ENCODE measurements at regions not wholly inside any gene's neighbourhood (a gene's known extent, or its start where the extent isn't known, plus 50 kb on each side); places are given as distances from the start of the nearest gene placed in this dataset.

- Histone ChIP-seq H4K20me1 (ENCODE audit: insufficient read depth, low read length) (no peaks in the 10 kb centered on the region), H3K4me1 (ENCODE audit: insufficient read depth, low read length) (0 out of 2 replicates have a peak, but pooled peaks cover 8% of the 10 kb centered on the region), H3K9me3 (ENCODE audit: low read length) (no peaks in the 10 kb centered on the region), H3K9ac (ENCODE audit: insufficient read depth, low read depth, low read length) (no peak overlapping the region), H3K27ac (ENCODE audit: extremely low read length, insufficient read depth, low read length) (no peak overlapping the region), H3K4me3 (replicated peaks in 1 of 3; ENCODE audit: insufficient read depth in 1 of 3, low read depth in 2 of 3, low read length in 3 of 3) (no peak overlapping the region), H2AFZ (ENCODE audit: low read length) (no peak overlapping the region), H3K27me3 (ENCODE audit: control insufficient read depth in 1 of 2, insufficient read depth in 2 of 2, low read length in 2 of 2) (no peaks in the 10 kb centered on the region), H3K79me2 (ENCODE audit: insufficient read depth, low read length) (no peaks in the 10 kb centered on the region), H3K4me2 (ENCODE audit: low read depth, low read length) (no peak overlapping the region), H3K36me3 (replicated peaks in 1 of 2; ENCODE audit: control insufficient read depth in 1 of 2, insufficient read depth in 2 of 2, low read length in 2 of 2) (no peaks in the 10 kb centered on the region)
- 11% methylated on average over 1 of the region's 1 CpG for WGBS (ENCODE audit: low lambda C conversion rate)
- ChIA-PET POLR2A (no interaction called here), CTCF (ENCODE audit: low intra/inter-chr PET ratio, low total read pairs) (no interaction called here)
- FAIRE-seq (no peak), DNase-seq (ENCODE audit: low spot score) (no peak), ATAC-seq (no peak)
- intact Hi-C loops (cut with micrococcal nuclease; ENCODE audit: unreplicated experiment) = no loop called here
- TF ChIP-seq NFKB2 (CRISPR knock-in tag; IDR thresholded peaks at IDR 0.05; ENCODE audit: borderline replicate concordance) = no peak
- no peak for TF ChIP-seq GPN1 (CRISPR knock-in tag; IDR thresholded peaks at IDR 0.05; ENCODE audit: borderline replicate concordance)
- no peak for TF ChIP-seq HCFC1 (IDR thresholded peaks at IDR 0.05; ENCODE audit: low read depth, low read length)
- no peak for TF ChIP-seq ZNF251 (CRISPR knock-in tag; IDR thresholded peaks at IDR 0.05)
- no peak for TF ChIP-seq ZSCAN5A (CRISPR knock-in tag; IDR thresholded peaks at IDR 0.05; ENCODE audit: borderline replicate concordance)
- no peak for TF ChIP-seq CSRNP2 (CRISPR knock-in tag; conservative IDR thresholded peaks at IDR 0.05; ENCODE audit: low read depth)
- TF ChIP-seq ZMAT3 (CRISPR knock-in tag; conservative IDR thresholded peaks at IDR 0.05) = no peak
- no peak for TF ChIP-seq NCOA5 (CRISPR knock-in tag; IDR thresholded peaks at IDR 0.05)
- TF ChIP-seq, protein P1, sequence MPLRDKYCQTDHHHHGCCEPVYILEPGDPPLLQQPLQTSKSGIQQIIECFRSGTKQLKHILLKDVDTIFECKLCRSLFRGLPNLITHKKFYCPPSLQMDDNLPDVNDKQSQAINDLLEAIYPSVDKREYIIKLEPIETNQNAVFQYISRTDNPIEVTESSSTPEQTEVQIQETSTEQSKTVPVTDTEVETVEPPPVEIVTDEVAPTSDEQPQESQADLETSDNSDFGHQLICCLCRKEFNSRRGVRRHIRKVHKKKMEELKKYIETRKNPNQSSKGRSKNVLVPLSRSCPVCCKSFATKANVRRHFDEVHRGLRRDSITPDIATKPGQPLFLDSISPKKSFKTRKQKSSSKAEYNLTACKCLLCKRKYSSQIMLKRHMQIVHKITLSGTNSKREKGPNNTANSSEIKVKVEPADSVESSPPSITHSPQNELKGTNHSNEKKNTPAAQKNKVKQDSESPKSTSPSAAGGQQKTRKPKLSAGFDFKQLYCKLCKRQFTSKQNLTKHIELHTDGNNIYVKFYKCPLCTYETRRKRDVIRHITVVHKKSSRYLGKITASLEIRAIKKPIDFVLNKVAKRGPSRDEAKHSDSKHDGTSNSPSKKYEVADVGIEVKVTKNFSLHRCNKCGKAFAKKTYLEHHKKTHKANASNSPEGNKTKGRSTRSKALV (CRISPR knock-in tag; IDR thresholded peaks at IDR 0.05) = no peak
- no peak for TF ChIP-seq GATAD1 (CRISPR knock-in tag; IDR thresholded peaks at IDR 0.05)
- TF ChIP-seq PITX1 (CRISPR knock-in tag; IDR thresholded peaks at IDR 0.05) = no peak
- no peak for TF ChIP-seq MED13 (CRISPR knock-in tag; IDR thresholded peaks at IDR 0.05)
- no peak for TF ChIP-seq RORA (CRISPR knock-in tag; IDR thresholded peaks at IDR 0.05)
- in situ Hi-C loops (cut with HindIII; ENCODE audit: extremely low pct_ligation_motif_present, low pct_unique_long_range_greater_than_20kb) = no loop called here
- no TSS peak for BruUV-seq (replicated peaks)
Observed at GRCh38 chr5:145464171-145464570, 371.0 kb downstream of the PRELID2 start.

Measured in HepG2 (cell line).